Subcutaneous abdominal adipose tissue (tissue), 5 donors: ENCODE measurements at regions not wholly inside any gene's neighbourhood (a gene's known extent, or its start where the extent isn't known, plus 50 kb on each side); places are given as distances from the start of the nearest gene placed in this dataset.
"Not testable (repeated sequence)": the region's sequence is repeated elsewhere in the genome, so short reads cannot be mapped to it uniquely, and the experiment has no call there.

Source experiments
- H3K27ac ChIP-seq: one replicate; pipeline ENCODE4 v1.7.0; 2013; ENCODE audit warnings: low read depth, mild to moderate bottlenecking, inconsistent platforms, low read length, moderate library complexity
- H3K27me3 ChIP-seq, 5 donors: one replicate each; pipeline ENCODE4 v1.7.0; 2013; ENCODE audit warnings: low read length in 5 of 5, inconsistent platforms in 1 of 5; ENCODE audit not compliant: control insufficient read depth in 5 of 5, insufficient read depth in 4 of 5
- H3K36me3 ChIP-seq, 5 donors: one replicate each; pipeline ENCODE4 v1.7.0; 2013; ENCODE audit warnings: low read length in 5 of 5; ENCODE audit not compliant: control insufficient read depth in 5 of 5, insufficient read depth in 5 of 5
- H3K4me1 ChIP-seq, 5 donors: one replicate each; pipeline ENCODE4 v1.7.0; 2013; ENCODE audit warnings: low read length in 5 of 5, mild to moderate bottlenecking in 3 of 5, moderate library complexity in 1 of 5; ENCODE audit not compliant: control insufficient read depth in 5 of 5, insufficient read depth in 5 of 5
- H3K4me3 ChIP-seq, 5 donors: one replicate each; pipeline ENCODE4 v1.7.0; 2013; ENCODE audit warnings: low read length in 5 of 5, low read depth in 1 of 5
- H3K9ac ChIP-seq, 5 donors: one replicate each; pipeline ENCODE4 v1.7.0; 2013; ENCODE audit warnings: low read length in 5 of 5, mild to moderate bottlenecking in 4 of 5, moderate library complexity in 3 of 5
- H3K9me3 ChIP-seq, 5 donors: one replicate each; pipeline ENCODE4 v1.7.0; 2013; ENCODE audit warnings: low read length in 5 of 5; ENCODE audit not compliant: control insufficient read depth in 5 of 5
- donor health status: healthy.
- donor health status: healthy.
- donor health status: healthy.
- donor health status: healthy.
- donor health status: healthy.

- Histone ChIP-seq H3K36me3 (no peaks in the 10 kb centered on the region), H3K9ac (no peak overlapping the region), H3K4me3 (no peak overlapping the region), H3K27me3 (no peaks in the 10 kb centered on the region), H3K4me1 (no peaks in the 10 kb centered on the region), H3K9me3 (peaks cover 0 to 8% (median 0%) of the 10 kb centered on the region in 5 donors), H3K27ac (no peak overlapping the region)
Measured at GRCh38 chr9:102631559-102631958, 363.6 kb upstream of the CYLC2 start.

- Histone ChIP-seq H3K9ac (no peak overlapping the region), H3K27me3 (no peaks in the 10 kb centered on the region), H3K27ac (no peak overlapping the region), H3K9me3 (peaks cover 0 to 2% (median 0%) of the 10 kb centered on the region in 5 donors), H3K4me3 (no peak overlapping the region), H3K4me1 (no peaks in the 10 kb centered on the region), H3K36me3 (no peaks in the 10 kb centered on the region)
Measured at GRCh38 chr9:102609461-102609860, 385.7 kb upstream of the CYLC2 start.

GRCh38 chr9:102603198-102604195 is 391.6 kb upstream of the CYLC2 start:
- H3K36me3 ChIP-seq, H3K27me3 ChIP-seq, H3K4me1 ChIP-seq, H3K27ac ChIP-seq, H3K9ac ChIP-seq, H3K4me3 ChIP-seq: not testable (repeated sequence)
- peaks cover 2 to 19% (median 13%) of the 10 kb centered on the region in 5 donors for H3K9me3 ChIP-seq

- Histone ChIP-seq H3K9me3 (no peaks in the 10 kb centered on the region), H3K4me3 (no peak overlapping the region), H3K27me3 (no peaks in the 10 kb centered on the region), H3K4me1 (no peaks in the 10 kb centered on the region), H3K27ac (no peak overlapping the region), H3K36me3 (no peaks in the 10 kb centered on the region), H3K9ac (no peak overlapping the region)
Measured at GRCh38 chr9:102594241-102594640, 400.9 kb upstream of the CYLC2 start.

- no peaks in the 10 kb centered on the region for H3K36me3 ChIP-seq
- no peaks in the 10 kb centered on the region for H3K9me3 ChIP-seq
- H3K9ac ChIP-seq, result no peak overlapping the region
- no peak overlapping the region for H3K4me3 ChIP-seq
- H3K4me1 ChIP-seq, result no peaks in the 10 kb centered on the region
- H3K27me3 ChIP-seq, result no peaks in the 10 kb centered on the region
- H3K27ac ChIP-seq, result no peak overlapping the region
Measured at GRCh38 chr9:102587281-102587680, 407.9 kb upstream of the CYLC2 start.

- Histone ChIP-seq H3K36me3 (no peaks in the 10 kb centered on the region), H3K27me3 (no peaks in the 10 kb centered on the region), H3K4me1 (no peaks in the 10 kb centered on the region), H3K9ac (no peak overlapping the region), H3K9me3 (peaks cover 0 to 5% (median 4%) of the 10 kb centered on the region in 5 donors), H3K27ac (no peak overlapping the region), H3K4me3 (no peak overlapping the region)
Measured at GRCh38 chr9:102569436-102569835, 425.7 kb upstream of the CYLC2 start.

GRCh38 chr9:102551346-102551745 is 443.8 kb upstream of the CYLC2 start:
- no peak overlapping the region for H3K9ac ChIP-seq
- no peaks in the 10 kb centered on the region for H3K27me3 ChIP-seq
- no peaks in the 10 kb centered on the region for H3K4me1 ChIP-seq
- H3K4me3 ChIP-seq, result no peak overlapping the region
- peaks cover 0 to 8% (median 8%) of the 10 kb centered on the region in 5 donors for H3K9me3 ChIP-seq
- H3K36me3 ChIP-seq, result no peaks in the 10 kb centered on the region
- H3K27ac ChIP-seq, result no peak overlapping the region

- Histone ChIP-seq H3K27ac (no peak overlapping the region), H3K9me3 (peaks cover 0 to 8% (median 8%) of the 10 kb centered on the region in 5 donors), H3K27me3 (no peaks in the 10 kb centered on the region), H3K4me3 (no peak overlapping the region), H3K36me3 (no peaks in the 10 kb centered on the region), H3K9ac (no peak overlapping the region), H3K4me1 (no peaks in the 10 kb centered on the region)
Measured at GRCh38 chr9:102550886-102551285, 444.2 kb upstream of the CYLC2 start.

- H3K27me3 ChIP-seq, result no peaks in the 10 kb centered on the region
- no peaks in the 10 kb centered on the region for H3K4me1 ChIP-seq
- no peak overlapping the region for H3K9ac ChIP-seq
- H3K36me3 ChIP-seq, result no peaks in the 10 kb centered on the region
- H3K27ac ChIP-seq, result no peak overlapping the region
- no peak overlapping the region for H3K4me3 ChIP-seq
- H3K9me3 ChIP-seq, result peaks cover 0 to 8% (median 8%) of the 10 kb centered on the region in 5 donors
Measured at GRCh38 chr9:102550266-102550665, 444.9 kb upstream of the CYLC2 start.

GRCh38 chr9:102534031-102534430 is 461.1 kb upstream of the CYLC2 start:
- Histone ChIP-seq H3K4me1 (no peaks in the 10 kb centered on the region), H3K36me3 (no peaks in the 10 kb centered on the region), H3K4me3 (no peak overlapping the region), H3K27me3 (no peaks in the 10 kb centered on the region), H3K9ac (no peak overlapping the region), H3K9me3 (no peaks in the 10 kb centered on the region), H3K27ac (no peak overlapping the region)
